ENCODE measurements at regions not wholly inside any gene's neighbourhood (a gene's known extent, or its start where the extent isn't known, plus 50 kb on each side); places are given as distances from the start of the nearest gene placed in this dataset.
A peak's percentile ranks its signal among the peaks of the same experiment; 100 is the strongest.

DNA sequence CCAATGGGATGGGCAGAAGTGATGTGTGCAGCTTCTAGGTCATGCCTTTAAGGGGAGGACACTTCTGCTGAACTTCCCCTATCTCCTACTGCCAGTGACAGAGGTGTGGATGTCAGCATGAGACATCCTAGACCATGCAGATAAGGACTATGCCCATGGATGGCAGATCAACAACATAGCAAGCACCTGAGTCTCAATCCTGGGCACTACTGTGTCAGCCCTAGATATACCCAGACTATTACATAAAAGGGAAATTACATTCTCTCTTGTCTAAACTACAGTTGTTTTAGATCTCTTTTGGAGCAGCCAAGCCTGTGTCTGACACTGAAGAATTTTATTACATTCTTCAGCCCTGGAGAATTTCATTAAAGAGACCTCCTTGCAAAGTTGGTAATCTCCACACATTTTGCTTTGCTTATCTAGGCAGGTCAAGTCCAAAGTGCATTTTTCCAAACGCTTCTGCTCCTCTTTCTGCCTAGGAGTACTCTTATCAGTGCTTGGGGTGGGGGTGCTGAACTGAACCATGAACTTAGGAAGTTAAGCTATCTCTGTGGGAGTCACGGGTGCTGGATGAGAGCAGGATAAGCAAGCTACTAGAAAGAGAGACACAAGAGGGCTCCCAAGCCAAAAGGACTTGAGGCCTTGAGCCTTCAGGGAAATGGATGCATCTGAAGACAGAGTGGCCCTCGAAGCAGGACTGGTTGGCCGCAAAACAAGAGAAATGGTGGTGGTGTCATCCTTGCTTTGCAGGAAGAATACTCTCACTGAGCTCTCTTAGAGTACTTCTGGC, 95.2 kb upstream of the SPRED2 start:
- no peak overlapping the region for H3K4me3 ChIP-seq (ENCODE audit: low read depth, poor library complexity, severe bottlenecking)
- DNase-seq (ENCODE audit: low spot score in 2 of 2) = peak in 1 of 2 donors; percentile 34
- WGBS, 2 donors = 80 to 84% methylated on average over 4 of the region's 4 CpGs
- TF ChIP-seq, protein P1, sequence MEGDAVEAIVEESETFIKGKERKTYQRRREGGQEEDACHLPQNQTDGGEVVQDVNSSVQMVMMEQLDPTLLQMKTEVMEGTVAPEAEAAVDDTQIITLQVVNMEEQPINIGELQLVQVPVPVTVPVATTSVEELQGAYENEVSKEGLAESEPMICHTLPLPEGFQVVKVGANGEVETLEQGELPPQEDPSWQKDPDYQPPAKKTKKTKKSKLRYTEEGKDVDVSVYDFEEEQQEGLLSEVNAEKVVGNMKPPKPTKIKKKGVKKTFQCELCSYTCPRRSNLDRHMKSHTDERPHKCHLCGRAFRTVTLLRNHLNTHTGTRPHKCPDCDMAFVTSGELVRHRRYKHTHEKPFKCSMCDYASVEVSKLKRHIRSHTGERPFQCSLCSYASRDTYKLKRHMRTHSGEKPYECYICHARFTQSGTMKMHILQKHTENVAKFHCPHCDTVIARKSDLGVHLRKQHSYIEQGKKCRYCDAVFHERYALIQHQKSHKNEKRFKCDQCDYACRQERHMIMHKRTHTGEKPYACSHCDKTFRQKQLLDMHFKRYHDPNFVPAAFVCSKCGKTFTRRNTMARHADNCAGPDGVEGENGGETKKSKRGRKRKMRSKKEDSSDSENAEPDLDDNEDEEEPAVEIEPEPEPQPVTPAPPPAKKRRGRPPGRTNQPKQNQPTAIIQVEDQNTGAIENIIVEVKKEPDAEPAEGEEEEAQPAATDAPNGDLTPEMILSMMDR (IDR thresholded peaks at IDR 0.05) = no peak
- TF ChIP-seq POLR2A (IDR thresholded peaks at IDR 0.05) = no peak
- intact Hi-C loops (cut with DNase I; ENCODE audit: low total_unique reads) = no loop called here

DNA sequence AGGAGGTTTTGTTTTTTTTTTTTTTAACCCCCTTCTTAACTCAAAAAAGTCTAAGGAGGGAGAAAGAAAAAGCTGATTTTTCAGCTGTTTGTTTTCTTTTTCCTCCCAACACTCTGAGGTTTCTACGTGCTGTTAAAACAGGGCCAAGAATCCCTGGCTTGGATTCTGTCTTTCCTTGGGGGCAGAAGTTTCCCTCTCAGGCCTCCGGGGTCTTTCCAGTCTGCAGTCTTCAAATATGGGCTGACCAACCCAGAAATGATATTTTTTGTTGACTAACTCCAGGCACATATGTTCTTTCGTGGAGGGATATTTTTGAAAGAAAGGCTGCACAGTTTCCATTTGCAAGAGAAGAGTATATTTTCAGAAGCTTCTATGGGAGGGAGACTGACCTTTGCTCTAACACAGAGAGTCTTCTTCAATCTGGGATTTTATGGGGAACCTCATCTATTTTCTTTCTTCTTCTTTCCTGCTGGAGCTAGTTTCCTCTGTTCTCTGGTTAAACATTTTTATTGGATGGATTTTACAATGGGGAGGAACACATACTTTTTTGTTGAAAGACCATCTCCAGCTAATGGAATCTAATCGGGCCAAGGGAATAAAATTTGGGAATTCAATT, 93.3 kb upstream of the SPRED2 start:
- intact Hi-C loops (cut with DNase I; ENCODE audit: low total_unique reads) = no loop called here
- no peak for TF ChIP-seq POLR2A (IDR thresholded peaks at IDR 0.05)
- TF ChIP-seq, protein P1 (IDR thresholded peaks at IDR 0.05) = no peak
- no peak overlapping the region for H3K4me3 ChIP-seq (ENCODE audit: low read depth, poor library complexity, severe bottlenecking)
- WGBS, 2 donors = 51 to 53% methylated on average over 4 of the region's 4 CpGs
- no peak for DNase-seq (ENCODE audit: low spot score in 2 of 2)

DNA sequence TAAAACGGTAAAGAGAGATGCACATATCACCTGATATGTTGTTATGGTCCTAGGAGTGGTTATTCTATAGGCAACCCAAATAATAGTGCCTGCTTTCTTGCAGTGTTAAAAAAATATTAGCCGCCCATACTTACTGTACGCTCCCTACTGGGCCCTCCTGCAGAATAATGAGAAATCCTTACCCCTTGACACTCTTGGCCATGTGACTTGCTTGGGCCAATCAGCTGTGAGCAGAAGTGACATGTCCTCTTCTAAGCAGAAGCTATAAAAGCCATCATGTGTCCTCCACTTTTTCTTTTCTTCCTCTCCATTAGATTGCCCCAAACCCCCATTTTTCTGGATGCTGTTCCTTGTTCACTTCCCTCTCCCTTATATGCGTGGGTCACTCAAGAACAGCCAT, 90.5 kb upstream of the SPRED2 start:
- TF ChIP-seq, protein P1 (IDR thresholded peaks at IDR 0.05) = no peak
- no peak for TF ChIP-seq POLR2A (IDR thresholded peaks at IDR 0.05)
- WGBS, 2 donors = 97 to 98% methylated on average over 4 of the region's 4 CpGs
- no peak for DNase-seq (ENCODE audit: low spot score in 2 of 2)
- H3K4me3 ChIP-seq (ENCODE audit: low read depth, poor library complexity, severe bottlenecking) = no peak overlapping the region
- intact Hi-C loops (cut with DNase I; ENCODE audit: low total_unique reads) = no loop called here

DNA sequence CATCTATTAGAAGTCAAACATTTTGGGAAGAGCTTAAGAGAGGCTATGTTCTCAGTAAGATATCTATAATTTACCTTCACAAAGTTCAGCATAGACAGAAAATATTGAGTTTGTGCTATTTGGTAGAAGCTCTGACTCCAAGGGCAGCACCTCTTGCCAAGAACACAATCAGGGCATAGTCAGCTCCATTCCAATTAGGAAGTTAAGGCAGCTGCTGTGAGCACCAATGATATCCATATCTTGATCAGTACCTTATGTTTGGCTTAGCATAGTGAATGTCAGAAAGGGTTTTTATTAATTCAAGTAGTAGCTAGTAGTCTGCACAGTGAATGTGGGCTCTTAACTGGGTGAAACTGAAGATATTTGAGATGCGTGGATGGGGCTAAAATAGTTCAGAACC, 86.4 kb upstream of the SPRED2 start:
- DNase-seq (ENCODE audit: low spot score in 2 of 2) = no peak
- no peak overlapping the region for H3K4me3 ChIP-seq (ENCODE audit: low read depth, poor library complexity, severe bottlenecking)
- intact Hi-C loops (cut with DNase I; ENCODE audit: low total_unique reads) = no loop called here
- TF ChIP-seq POLR2A (IDR thresholded peaks at IDR 0.05) = no peak
- TF ChIP-seq, protein P1 (IDR thresholded peaks at IDR 0.05) = no peak
- 93 to 100% methylated on average over 1 of the region's 1 CpG for WGBS, 2 donors

DNA sequence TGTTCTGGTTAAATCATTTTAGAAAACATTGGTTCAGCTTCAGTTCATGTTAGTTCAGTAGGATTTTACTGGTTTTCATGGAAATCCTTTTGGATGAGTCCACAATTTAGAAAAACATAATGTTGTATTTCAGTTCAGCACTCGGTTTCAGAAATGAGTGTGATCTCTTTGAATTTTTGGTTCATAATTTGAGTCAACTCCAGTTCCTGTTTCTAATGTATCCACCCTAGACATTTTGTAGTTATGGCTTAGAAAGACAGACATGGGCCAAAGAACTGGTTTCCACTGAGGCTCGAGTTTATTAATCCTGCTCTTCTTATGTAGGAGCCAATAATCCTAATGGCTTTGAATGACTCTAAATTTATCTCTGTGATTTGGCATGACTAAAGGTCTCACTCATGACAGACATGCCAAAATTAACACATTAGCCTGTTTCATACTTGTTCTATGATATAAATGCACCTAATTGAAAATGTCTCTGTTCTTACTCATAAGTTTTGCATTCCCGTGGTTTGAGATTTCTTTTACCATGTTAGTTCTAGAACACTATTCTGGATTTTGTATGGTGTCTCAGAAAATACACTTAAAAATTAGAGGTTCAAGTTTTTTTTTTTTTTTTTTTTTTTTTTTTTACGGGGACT, 82.3 kb upstream of the SPRED2 start:
- DNase-seq (ENCODE audit: low spot score in 2 of 2) = no peak
- WGBS, 2 donors = 62 to 64% methylated on average over 4 of the region's 4 CpGs
- intact Hi-C loops (cut with DNase I; ENCODE audit: low total_unique reads) = no loop called here
- H3K4me3 ChIP-seq (ENCODE audit: low read depth, poor library complexity, severe bottlenecking) = no peak overlapping the region
- no peak for TF ChIP-seq POLR2A (IDR thresholded peaks at IDR 0.05)
- TF ChIP-seq, protein P1 (IDR thresholded peaks at IDR 0.05) = no peak
